Islet precursor cell (in vitro differentiated cells): ENCODE measurements at regions not wholly inside any gene's neighbourhood (a gene's known extent, or its start where the extent isn't known, plus 50 kb on each side); places are given as distances from the start of the nearest gene placed in this dataset.

Experiments
- DNase-seq: peaks from one replicate; pipeline ENCODE4 v3.0.0-alpha.2; 2018

GRCh38 chr15:25182736-25183445 lies 228.1 kb downstream of the SNRPN start:
- DNase-seq: peak; percentile 27

GRCh38 chr15:25183581-25184251 lies 228.9 kb downstream of the SNRPN start:
- peak; percentile 28 for DNase-seq

DNA sequence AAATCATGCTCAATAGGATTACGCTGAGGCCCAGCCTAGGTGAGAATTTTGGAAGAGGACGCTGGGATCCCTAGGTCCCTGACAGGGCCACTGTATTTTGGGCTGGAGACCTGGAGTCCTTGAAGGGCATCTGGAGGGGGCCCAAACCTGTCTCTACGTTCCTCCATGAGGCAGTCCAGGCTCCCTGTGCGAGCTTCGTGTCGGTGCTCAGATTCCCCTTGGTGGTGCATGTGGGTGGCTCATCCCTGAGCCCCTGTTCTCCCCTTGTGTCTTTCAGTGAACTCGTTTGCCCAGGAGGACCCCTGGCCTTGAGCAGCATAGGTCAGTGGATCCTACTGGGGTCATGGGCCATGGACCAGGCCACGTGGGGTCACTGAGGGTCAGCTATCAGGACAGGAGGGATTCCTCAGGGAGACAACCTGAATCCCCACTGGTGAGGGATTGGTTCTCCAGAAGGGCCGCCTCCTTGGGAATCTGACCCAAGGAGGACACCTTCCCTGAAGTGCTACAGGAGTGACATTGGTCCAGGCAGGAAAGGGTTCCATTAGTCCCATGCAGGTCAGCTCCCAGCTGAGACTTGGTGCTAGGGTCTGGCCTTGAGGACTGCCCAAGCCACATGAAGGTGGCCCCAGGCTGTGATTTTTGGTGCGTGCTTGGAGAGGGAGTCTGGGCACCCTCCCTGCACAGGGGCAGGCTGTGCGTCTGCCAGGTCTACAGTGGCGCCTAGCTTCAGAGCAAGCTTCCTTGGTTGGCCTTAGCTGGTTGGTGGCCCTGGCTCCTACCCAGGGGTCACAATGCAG lies 229.8 kb downstream of the SNRPN start:
- DNase-seq: peak; percentile 48

DNA sequence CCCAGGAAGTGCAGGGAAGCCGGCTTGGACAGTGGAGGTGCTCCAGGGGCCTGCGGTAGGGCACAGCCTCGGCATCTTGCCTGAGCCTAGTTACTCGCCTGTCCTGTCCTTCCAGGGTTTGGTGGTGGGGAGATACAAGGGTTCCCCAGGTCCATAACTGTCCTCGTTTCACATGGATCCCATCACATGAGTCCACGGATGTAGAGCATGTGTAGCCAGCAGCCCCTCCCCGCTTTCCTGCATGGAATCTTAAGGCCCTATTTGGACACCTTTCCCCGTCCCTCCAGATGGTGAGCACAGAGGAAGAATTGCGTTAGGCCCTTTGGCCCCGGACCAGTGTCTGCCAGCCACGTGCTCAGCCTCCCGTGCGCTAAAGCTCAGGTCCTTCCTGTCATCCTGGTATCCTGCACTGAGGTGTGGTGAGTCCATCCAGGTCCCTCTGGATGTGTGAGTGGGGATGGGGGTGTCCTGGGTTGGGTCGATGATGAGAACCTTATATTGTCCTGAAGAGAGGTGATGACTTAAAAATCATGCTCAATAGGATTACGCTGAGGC lies 230.4 kb downstream of the SNRPN start:
- DNase-seq: peak; percentile 40

DNA sequence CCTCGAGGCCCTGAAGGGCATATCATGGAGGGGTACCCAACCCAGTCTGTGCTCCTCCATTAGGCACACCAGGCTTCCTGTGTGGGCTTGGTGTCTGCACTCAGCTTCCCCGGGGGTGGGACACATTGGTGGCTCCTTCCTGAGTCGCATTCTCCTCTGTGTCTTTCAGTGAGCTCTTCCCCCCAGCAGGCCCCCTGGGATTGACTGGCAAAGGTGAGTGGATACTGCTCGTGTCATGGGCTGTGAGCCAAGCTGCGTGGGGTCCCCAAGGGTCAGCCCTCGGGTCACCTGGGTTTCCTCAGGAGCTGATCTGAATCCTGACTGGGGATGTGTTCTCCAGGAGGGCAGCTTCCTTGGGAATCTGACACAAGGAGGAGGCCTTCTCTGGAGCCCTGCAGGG lies 231.0 kb downstream of the SNRPN start:
- no peak for DNase-seq

- DNase-seq: no peak
These were observed 231.6 kb downstream of the SNRPN start for GRCh38 chr15:25186411-25186810.

DNA sequence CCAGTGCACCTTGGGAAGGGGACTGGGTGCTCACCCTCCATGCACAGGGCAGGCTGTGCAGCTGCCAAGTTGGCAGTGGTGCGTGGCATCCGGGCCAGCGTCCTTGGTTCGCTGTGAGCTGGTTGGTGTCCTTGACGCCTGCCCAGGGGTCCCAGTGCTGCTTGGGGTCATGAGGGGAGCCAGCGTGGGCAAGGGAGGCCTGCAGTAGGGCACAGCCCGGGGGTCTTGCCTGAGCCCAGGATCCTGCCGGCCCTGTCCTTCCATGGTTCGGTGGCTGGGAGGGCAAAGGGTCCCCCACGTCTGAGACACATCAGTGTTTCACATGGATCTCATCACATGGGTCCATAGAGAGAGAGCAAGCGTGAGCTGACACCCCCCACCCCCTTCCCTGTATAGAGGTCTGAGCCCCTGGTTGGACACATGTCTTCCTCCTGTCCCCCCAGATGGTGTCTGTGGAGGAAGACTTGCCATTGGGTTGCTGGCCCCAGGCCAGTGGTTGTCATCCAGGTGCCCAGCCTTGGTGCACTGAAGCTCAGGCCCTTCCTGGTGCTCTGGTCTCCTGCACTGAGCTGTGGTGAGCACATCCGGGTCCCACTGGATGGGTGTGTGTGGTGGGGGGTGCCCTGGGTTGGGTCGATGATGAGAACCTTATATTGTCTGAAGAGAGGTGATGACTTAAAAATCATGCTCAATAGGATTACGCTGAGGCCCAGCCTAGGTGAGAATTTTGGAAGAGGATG lies 232.3 kb downstream of the SNRPN start:
- DNase-seq: no peak

DNA sequence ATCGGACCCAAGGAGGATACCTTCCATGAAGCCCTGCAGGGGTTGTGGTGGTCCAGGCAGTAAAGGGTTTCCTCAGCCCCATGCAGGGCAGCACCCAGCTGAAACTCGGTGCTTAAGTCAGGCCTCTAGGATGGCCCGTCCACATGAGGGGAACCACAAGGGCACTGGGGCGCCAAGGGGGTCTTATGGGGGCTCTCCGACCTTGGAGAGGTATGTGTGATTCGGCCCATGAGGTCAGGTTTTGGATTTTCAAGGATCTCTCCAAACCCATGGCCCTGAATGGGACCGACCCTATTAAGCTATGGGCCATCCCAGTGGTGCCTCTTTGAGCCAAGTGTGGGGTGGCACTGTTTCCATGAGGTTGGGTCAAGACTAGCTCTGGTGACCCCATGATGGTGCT lies 233.3 kb downstream of the SNRPN start:
- no peak for DNase-seq

- no peak for DNase-seq
These were observed 233.8 kb downstream of the SNRPN start for GRCh38 chr15:25188551-25189101.

DNA sequence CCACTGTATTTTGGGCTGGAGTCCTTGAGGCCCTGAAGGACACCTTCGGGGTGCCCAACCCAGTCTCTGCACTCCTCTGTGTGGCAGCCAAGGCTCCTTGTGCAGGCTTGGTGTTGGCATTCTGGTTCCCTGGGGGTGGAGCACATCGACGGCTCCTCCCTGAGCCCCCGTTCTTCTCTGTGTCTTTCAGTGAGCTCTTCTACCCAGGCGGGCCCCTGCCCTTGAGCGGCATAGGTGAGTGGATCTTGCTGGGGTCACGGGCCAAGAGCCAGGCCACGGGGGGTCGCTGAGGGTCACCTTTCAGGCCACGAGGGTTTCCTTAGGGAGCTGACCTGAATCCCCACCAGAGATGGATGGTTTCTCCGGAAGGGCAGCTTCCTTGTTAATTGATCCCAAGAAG lies 234.8 kb downstream of the SNRPN start:
- DNase-seq: no peak

DNA sequence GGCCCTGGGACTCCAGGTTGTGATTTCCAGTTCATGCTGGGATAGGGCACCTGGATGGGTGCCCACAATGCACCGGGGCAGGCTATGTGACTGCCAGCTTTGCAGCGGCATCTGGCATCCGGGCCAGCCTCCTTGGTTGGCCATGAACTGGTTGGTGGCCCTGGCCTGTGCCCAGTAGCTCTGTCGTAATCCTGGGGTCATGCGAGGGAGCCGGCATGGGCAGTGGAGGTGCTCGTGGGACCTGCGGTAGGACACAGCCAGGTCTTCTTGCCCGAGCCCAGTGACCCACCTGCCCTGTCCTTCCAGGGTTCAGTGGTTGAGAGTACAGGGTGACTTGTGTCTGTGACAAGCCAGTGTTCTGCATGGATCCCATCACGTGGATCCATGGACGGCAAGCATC lies 237.9 kb downstream of the SNRPN start:
- no peak for DNase-seq

DNA sequence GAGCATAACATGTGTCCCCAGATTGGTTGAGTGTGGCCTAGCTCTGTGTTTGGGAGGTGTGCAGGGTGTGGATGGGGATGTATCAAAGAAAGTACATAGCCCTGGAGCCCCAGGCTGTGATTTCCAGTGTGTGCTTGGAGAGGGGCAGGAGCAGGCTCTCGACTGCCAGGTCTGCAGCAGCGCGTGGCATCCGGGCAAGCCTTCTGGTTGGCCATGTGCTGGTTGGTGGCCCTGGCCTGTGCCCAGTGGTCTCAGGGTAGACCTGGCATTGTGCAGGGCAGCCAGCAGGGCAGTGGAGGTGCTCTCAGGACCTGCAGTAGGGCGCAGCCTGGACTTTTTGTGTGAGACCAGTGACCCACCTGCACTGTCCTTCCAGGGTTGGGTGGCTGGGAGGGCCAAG lies 231.5 kb downstream of the UBE3A start:
- DNase-seq: no peak

GRCh38 chr15:25208735-25209134 lies 230.1 kb downstream of the UBE3A start:
- DNase-seq: no peak

- no peak for DNase-seq
These were observed 218.0 kb downstream of the UBE3A start for GRCh38 chr15:25220834-25221233.

DNA sequence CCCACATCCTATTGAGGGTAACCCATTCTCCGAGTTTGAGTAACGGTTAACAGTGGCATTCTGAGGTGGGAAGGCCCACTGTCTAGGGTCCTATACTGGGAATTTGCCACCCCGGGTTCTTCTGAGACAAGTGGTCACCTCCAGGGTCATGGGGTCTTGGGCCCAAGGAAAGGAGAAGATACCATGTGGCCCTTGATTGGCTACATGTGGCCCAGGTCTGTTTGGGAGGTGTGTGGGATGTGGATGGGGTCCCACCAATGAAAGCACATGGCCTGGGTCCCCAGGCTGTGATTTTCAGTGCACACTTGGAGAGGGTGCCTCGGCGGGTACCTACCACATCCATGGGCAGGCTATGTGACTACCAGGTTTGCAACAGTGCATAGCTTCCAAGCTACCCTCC lies 214.4 kb downstream of the UBE3A start:
- DNase-seq: no peak

DNA sequence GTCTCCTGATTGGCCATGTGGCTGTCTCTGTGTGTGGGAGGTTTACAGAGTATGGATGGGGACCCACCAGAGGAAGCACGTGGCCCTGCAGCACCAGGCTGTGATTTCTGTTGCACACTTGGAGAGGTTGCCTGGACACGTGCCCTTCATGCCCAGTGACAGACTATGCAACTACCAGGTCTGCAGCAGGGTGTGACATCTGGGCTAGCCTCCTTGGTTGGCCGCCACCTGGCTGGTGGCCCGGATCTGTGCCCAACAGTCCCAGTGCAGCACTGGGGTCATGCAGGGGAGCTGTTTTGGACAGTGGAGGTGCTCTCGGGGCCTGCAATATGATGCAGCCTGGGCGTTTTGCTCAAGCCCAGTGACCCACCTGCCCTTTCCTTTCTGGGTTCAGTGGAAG lies 212.5 kb downstream of the UBE3A start:
- DNase-seq: no peak

DNA sequence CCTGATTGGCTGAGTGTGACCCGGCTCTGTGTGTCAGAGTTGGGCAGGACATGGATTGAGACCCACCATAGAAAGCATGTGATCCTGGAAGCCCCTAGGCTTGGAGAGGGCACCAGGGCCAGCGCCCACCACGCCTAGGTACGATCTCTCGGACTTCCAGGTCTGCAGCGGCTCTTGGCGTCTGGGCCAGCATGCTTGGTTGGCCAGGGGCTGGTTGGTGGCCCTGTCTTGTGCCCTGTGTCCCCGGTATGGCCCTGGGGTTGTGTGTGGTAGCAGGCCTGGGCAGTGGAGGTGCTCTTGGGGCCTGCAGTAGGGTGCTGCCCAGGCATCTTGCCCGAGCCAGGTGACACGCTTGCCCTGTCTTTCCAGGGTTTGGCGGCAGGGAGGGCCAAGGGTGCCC lies 210.6 kb downstream of the UBE3A start:
- DNase-seq: no peak

DNA sequence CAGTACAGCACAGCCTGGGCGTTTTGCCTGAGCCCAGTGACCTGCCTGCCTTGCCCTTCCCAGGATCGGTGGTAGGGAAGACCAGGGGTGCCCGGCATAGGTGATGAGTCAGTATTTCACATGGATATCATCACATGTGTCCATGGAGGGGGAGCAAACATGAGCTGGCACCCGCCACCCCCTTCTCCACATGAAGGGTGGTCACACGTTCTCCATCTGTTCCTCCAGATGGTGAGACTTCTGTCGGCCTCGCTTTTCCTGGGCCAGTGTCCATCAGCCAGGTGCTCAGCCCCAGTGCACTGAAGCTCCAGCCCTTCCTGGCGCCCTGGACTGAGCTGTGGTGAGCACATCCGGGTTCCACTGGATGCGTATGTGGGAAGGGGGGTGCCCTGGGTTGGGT lies 208.4 kb downstream of the UBE3A start:
- no peak for DNase-seq

DNA sequence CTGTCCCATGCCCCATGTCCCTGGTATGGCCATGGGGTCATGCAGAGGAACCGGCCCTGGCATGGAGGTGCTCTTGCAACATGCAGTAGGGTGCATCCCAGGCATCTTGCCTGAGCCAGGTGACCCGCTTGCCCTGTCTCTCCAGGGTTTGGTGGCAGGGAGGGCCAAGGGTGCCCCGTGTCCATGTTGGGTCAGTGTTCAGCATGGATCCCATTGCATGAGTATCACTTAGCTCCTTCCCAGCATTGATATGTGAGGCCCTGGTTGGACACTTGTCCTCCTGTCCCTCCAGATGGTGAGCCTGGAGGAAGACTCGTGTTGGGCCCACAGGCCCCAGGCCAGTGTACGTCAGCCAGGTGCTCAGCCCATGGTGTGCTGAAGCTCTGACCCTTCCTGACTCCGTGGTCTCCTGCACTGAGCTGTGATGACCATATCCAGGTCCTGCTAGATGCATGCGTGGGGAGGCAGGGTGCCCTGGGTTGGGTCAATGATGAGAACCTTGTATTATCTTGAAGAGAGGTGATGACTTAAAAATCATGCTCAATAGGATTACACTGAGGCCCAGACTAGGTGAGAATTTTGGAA lies 205.0 kb downstream of the UBE3A start:
- no peak for DNase-seq

DNA sequence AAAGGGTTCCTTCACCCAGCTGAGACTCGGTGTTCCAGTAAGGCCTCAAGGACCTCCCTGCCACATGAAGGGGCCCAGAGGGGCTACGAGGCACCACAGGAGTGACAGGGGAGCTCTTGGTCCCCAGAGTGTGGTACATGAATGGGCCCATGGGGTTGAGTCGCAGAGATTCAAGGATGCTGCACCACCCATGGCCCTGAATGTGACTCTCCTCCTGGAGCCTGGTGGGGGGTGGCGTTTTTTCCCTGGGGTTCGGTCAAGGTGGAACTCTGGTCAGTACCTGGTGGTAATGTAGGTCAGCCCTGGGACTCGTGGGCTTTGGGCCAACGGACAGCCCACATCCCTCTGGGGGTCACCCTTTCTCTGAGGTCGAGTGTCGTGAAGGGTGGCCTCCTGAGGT lies 204.0 kb downstream of the UBE3A start:
- no peak for DNase-seq

DNA sequence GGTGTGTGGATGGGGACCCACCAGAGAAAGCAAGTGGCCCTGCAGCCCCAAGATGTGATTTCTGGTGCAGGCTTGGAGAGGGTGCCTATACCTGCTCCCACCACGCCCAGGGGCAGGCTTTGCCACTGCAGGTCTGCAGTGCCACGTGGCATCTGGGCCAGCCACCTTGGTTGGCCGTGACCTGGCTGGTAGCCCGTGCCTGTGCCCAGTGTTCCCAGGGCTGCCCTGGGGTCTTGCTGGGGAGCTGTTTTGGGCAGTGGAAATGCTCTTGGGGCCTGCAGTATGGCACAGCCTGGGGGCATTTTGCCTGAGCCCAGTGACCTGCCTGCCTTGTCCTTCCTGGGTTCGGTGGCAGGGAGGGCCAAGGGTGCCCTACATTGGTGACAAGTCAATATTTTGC lies 203.4 kb downstream of the UBE3A start:
- no peak for DNase-seq

- no peak for DNase-seq
These were observed 202.5 kb downstream of the UBE3A start for GRCh38 chr15:25236143-25236860.
